GM23338 (cell line): ENCODE measurements at regions not wholly inside any gene's neighbourhood (a gene's known extent, or its start where the extent isn't known, plus 50 kb on each side); places are given as distances from the start of the nearest gene placed in this dataset.

Experiments
- ATAC-seq: fragments of 200-7000 bp; cut with Tn5 transposase; 3 replicates; pipeline ENCODE4 v1.9.1; 2020
- DNase-seq: peaks from one replicate; pipeline ENCODE4 v3.0.0-alpha.2; 2015; ENCODE audit warnings: low spot score
- H2AFZ ChIP-seq: fragments of 200-600 bp; sonication (generic); 2 replicates; pipeline ENCODE4 v1.8.0; 2016; ENCODE audit warnings: antibody characterized with exemption, mild to moderate bottlenecking, moderate library complexity
- H3F3A ChIP-seq: fragments of 200-600 bp; sonication (generic); replicated peaks from 2 replicates; pipeline ENCODE4 v1.8.0; 2017; ENCODE audit warnings: antibody characterized with exemption, mixed run types, low read depth
- H3K27ac ChIP-seq: fragments of 200-600 bp; sonication (generic); 2 replicates; pipeline ENCODE4 v1.6.1; 2016; ENCODE audit warnings: low read depth
- H3K27me3 ChIP-seq: fragments of 200-600 bp; sonication (generic); 2 replicates; pipeline ENCODE4 v1.8.0; 2016; ENCODE audit warnings: mild to moderate bottlenecking, mixed run types, moderate library complexity; ENCODE audit not compliant: insufficient read depth
- H3K36me3 ChIP-seq: fragments of 200-600 bp; sonication (generic); 2 replicates; pipeline ENCODE4 v1.8.0; 2016; ENCODE audit warnings: mild to moderate bottlenecking; ENCODE audit not compliant: insufficient read depth
- H3K4me1 ChIP-seq: fragments of 200-600 bp; sonication (generic); 2 replicates; pipeline ENCODE4 v1.8.0; 2016; ENCODE audit warnings: mild to moderate bottlenecking, moderate library complexity; ENCODE audit not compliant: insufficient read depth
- H3K4me2 ChIP-seq: fragments of 200-600 bp; sonication (generic); 2 replicates; pipeline ENCODE4 v1.7.1; 2017; ENCODE audit warnings: mixed run types
- H3K4me3 ChIP-seq: fragments of 200-600 bp; sonication (generic); 2 replicates; pipeline ENCODE4 v1.6.1; 2016; ENCODE audit warnings: mixed run types
- H3K79me2 ChIP-seq: fragments of 200-600 bp; sonication (generic); replicated peaks from 2 replicates; pipeline ENCODE4 v1.8.0; 2017; ENCODE audit warnings: mild to moderate bottlenecking; ENCODE audit not compliant: insufficient read depth
- H3K9me2 ChIP-seq: fragments of 200-600 bp; sonication (generic); 2 replicates; pipeline ENCODE4 v1.8.0; 2017; ENCODE audit not compliant: insufficient read depth
- H4K20me1 ChIP-seq: fragments of 200-600 bp; sonication (generic); replicated peaks from 2 replicates; pipeline ENCODE4 v1.8.0; 2017; ENCODE audit warnings: mild to moderate bottlenecking; ENCODE audit not compliant: insufficient read depth
- H3K27ac Mint-ChIP-seq: 2 replicates; pipeline ENCODE4 v1.8.0; 2020; ENCODE audit warnings: inconsistent platforms, mild to moderate bottlenecking, moderate library complexity, mixed read lengths
- H3K27me3 Mint-ChIP-seq: 3 replicates; pipeline ENCODE4 v1.8.0; 2022; ENCODE audit warnings: low read depth, mild to moderate bottlenecking, moderate library complexity, mixed read lengths, inconsistent platforms; ENCODE audit not compliant: insufficient read depth, poor library complexity
- H3K36me3 Mint-ChIP-seq: 3 replicates; pipeline ENCODE4 v1.8.0; 2021; ENCODE audit warnings: low read depth, mild to moderate bottlenecking, inconsistent platforms, moderate library complexity, mixed read lengths
- H3K4me1 Mint-ChIP-seq: 3 replicates; pipeline ENCODE4 v1.8.0; 2020; ENCODE audit warnings: mild to moderate bottlenecking, inconsistent platforms, mixed read lengths
- H3K4me3 Mint-ChIP-seq: 3 replicates; pipeline ENCODE4 v1.8.0; 2021; ENCODE audit warnings: moderate library complexity, mild to moderate bottlenecking, inconsistent platforms, mixed read lengths
- H3K9me3 Mint-ChIP-seq: 3 replicates; pipeline ENCODE4 v1.8.0; 2020; ENCODE audit warnings: moderate library complexity, mild to moderate bottlenecking, inconsistent platforms, mixed read lengths
- CREB1 ChIP-seq: fragments of 250-450 bp; sonication (Bioruptor Pico); IDR thresholded peaks from 2 replicates; pipeline ENCODE4 v1.5.0; 2020; ENCODE audit warnings: low read depth, mild to moderate bottlenecking, moderate library complexity
- CTCF ChIP-seq, 2 experiments: fragments of 200-600 bp in 1 of 2; sonication (generic) in 1 of 2; conservative IDR thresholded peaks; 2 replicates each; pipeline versions ENCODE4 v1.5.1 to v1.6.1; 2016 to 2017; ENCODE audit warnings: antibody characterized with exemption in 2 of 2, low read depth in 2 of 2, mild to moderate bottlenecking in 2 of 2, moderate library complexity in 1 of 2
- ETS1 ChIP-seq: IDR thresholded peaks from 2 replicates; pipeline ENCODE4 v1.6.1; 2016; ENCODE audit warnings: antibody characterized with exemption
- EZH2 ChIP-seq: fragments of 200-600 bp; sonication (generic); IDR thresholded peaks from one replicate; pipeline ENCODE4 v1.8.0; 2017; ENCODE audit warnings: antibody characterized with exemption, mild to moderate bottlenecking, low read depth; ENCODE audit not compliant: unreplicated experiment
- EZH2phosphoT487 ChIP-seq: fragments of 200-600 bp; sonication (generic); IDR thresholded peaks from one replicate; pipeline ENCODE4 v1.8.1; 2018; ENCODE audit warnings: antibody characterized with exemption; ENCODE audit not compliant: unreplicated experiment
- JUNB ChIP-seq: IDR thresholded peaks from one replicate; pipeline ENCODE4 v1.6.1; 2016; ENCODE audit warnings: antibody characterized with exemption; ENCODE audit not compliant: unreplicated experiment
- POLR2AphosphoS5 ChIP-seq: IDR thresholded peaks from 2 replicates; pipeline ENCODE4 v1.6.1; 2016; ENCODE audit warnings: antibody characterized with exemption, low read depth
- STAT1 ChIP-seq: IDR thresholded peaks from one replicate; pipeline ENCODE4 v1.6.1; 2016; ENCODE audit warnings: antibody characterized with exemption; ENCODE audit not compliant: unreplicated experiment
- ZNF331 ChIP-seq: fragments of 250-450 bp; sonication (Bioruptor Pico); IDR thresholded peaks from 2 replicates; pipeline ENCODE4 v1.5.0; 2020; ENCODE audit warnings: low read depth, mild to moderate bottlenecking, moderate library complexity
- ZNF462 ChIP-seq: fragments of 250-450 bp; sonication (Bioruptor Pico); IDR thresholded peaks from 2 replicates; pipeline ENCODE4 v1.5.0; 2020; ENCODE audit warnings: mild to moderate bottlenecking, moderate library complexity

- no peaks in the 10 kb centered on the region for H3K4me1 ChIP-seq
- H3K27me3 Mint-ChIP-seq = no peaks in the 10 kb centered on the region
- TF ChIP-seq ZNF331 (CRISPR knock-in tag) = no peak
- TF ChIP-seq EZH2 = no peak
- TF ChIP-seq JUNB = no peak
- TF ChIP-seq CTCF (conservative IDR thresholded peaks at IDR 0.05; ENCODE audit: low read depth in 2 of 2) = no peak
- TF ChIP-seq EZH2phosphoT487 = no peak
- H3K27ac ChIP-seq = no peak overlapping the region
- H4K20me1 ChIP-seq = no peaks in the 10 kb centered on the region
- H3K4me2 ChIP-seq = no peak overlapping the region
- DNase-seq (no peak), ATAC-seq (no peak)
- H3K9me2 ChIP-seq = no peaks in the 10 kb centered on the region
- no peak overlapping the region for H2AFZ ChIP-seq
- H3K27ac Mint-ChIP-seq = no peak overlapping the region
- H3K4me1 Mint-ChIP-seq = no peaks in the 10 kb centered on the region; the same call in 2 of the 3 replicates
- H3K4me3 Mint-ChIP-seq = no peak overlapping the region
- H3K36me3 ChIP-seq = no peaks in the 10 kb centered on the region
- H3K27me3 ChIP-seq = no peaks in the 10 kb centered on the region
- no peaks in the 10 kb centered on the region; the same call in 2 of the 3 replicates for H3K36me3 Mint-ChIP-seq
- no peaks in the 10 kb centered on the region for H3F3A ChIP-seq
- H3K79me2 ChIP-seq = no peaks in the 10 kb centered on the region
- no peak overlapping the region for H3K4me3 ChIP-seq
- peaks cover 4% of the 10 kb centered on the region; the same call in 1 of the 3 replicates for H3K9me3 Mint-ChIP-seq
Observed at GRCh38 chr9:16071400-16071799, 518.6 kb downstream of the CCDC171 start.

- H3K27ac ChIP-seq = no peak overlapping the region
- no peaks in the 10 kb centered on the region for H3F3A ChIP-seq
- no peaks in the 10 kb centered on the region for H3K79me2 ChIP-seq
- H3K9me2 ChIP-seq = peaks cover 4% of the 10 kb centered on the region; the same call in 1 of the 2 replicates
- Mint-ChIP-seq H3K27me3 (no peaks in the 10 kb centered on the region), H3K27ac (no peak overlapping the region), H3K36me3 (no peaks in the 10 kb centered on the region), H3K4me3 (no peak overlapping the region), H3K9me3 (no peaks in the 10 kb centered on the region), H3K4me1 (no peaks in the 10 kb centered on the region)
- no peaks in the 10 kb centered on the region for H3K4me1 ChIP-seq
- no peak for ATAC-seq
- no peaks in the 10 kb centered on the region for H3K27me3 ChIP-seq
- no peak overlapping the region for H3K4me3 ChIP-seq
- no peak for DNase-seq
- H4K20me1 ChIP-seq = no peaks in the 10 kb centered on the region
- H3K36me3 ChIP-seq = no peaks in the 10 kb centered on the region
- no peak overlapping the region for H2AFZ ChIP-seq
- no peak overlapping the region for H3K4me2 ChIP-seq
- TF ChIP-seq EZH2phosphoT487 (no peak), EZH2 (no peak), CTCF (conservative IDR thresholded peaks at IDR 0.05; ENCODE audit: low read depth in 2 of 2) (no peak), STAT1 (no peak), ZNF331 (CRISPR knock-in tag) (no peak), ZNF462 (CRISPR knock-in tag) (no peak), ETS1 (no peak), JUNB (no peak), POLR2AphosphoS5 (no peak), CREB1 (CRISPR knock-in tag) (no peak)
Observed at GRCh38 chr9:16074963-16075362, 522.1 kb downstream of the CCDC171 start.
